ENCODE measurements at regions not wholly inside any gene's neighbourhood (a gene's known extent, or its start where the extent isn't known, plus 50 kb on each side); places are given as distances from the start of the nearest gene placed in this dataset.

DNA sequence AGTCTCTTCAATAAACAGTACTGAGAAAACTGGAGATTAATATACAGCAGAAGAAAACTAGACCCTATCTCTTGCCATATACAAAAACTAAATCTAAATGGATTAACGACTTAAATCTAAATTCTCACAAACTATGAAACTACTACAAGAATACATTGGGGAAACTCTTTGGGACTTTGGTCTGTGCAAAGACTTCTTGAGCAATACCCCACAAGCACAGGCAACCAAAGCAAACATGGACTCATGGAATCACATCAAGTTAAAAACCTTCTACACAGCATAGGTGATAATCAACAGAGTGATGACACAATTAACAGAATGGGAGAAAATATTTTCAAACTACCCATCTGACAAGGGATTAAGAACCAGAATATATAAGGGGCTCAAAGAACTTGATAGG is 848.2 kb upstream of the NRXN1 start:
- DNase-seq (ENCODE audit: low spot score): no peak
- Histone ChIP-seq H2BK5ac (ENCODE audit: low read length) (no peak overlapping the region), H3K4me1 (ENCODE audit: control insufficient read depth in 2 of 2, insufficient read depth in 1 of 2, low read depth in 1 of 2, low read length in 2 of 2) (no peaks in the 10 kb centered on the region), H3K27ac (replicated peaks; ENCODE audit: low read length) (no peak overlapping the region), H3K9me3 (replicated peaks in 1 of 2; ENCODE audit: control insufficient read depth in 2 of 2, insufficient read depth in 1 of 2, low read depth in 1 of 2, low read length in 2 of 2) (no peaks in the 10 kb centered on the region), H3K9ac (ENCODE audit: low read depth, low read length, poor library complexity) (no peak overlapping the region), H2AK5ac (ENCODE audit: low read depth, low read length) (no peak overlapping the region), H3K23ac (ENCODE audit: low read depth, low read length, poor library complexity) (no peak overlapping the region), H2AFZ (ENCODE audit: low read length) (no peak overlapping the region), H2BK12ac (ENCODE audit: low read length) (no peak overlapping the region), H4K8ac (ENCODE audit: low read depth, low read length) (no peak overlapping the region), H3K27me3 (ENCODE audit: control insufficient read depth in 3 of 3, insufficient read depth in 3 of 3, low read depth in 1 of 3, low read length in 3 of 3) (no peaks in the 10 kb centered on the region), H3K14ac (ENCODE audit: low read length) (no peak overlapping the region), H3K79me1 (ENCODE audit: low read depth, low read length) (no peaks in the 10 kb centered on the region), H3K4me3 (ENCODE audit: low read length in 2 of 2) (no peak overlapping the region), H3K4me2 (ENCODE audit: insufficient read depth, low read length, poor library complexity, severe bottlenecking) (no peak overlapping the region), H2BK120ac (ENCODE audit: low read depth, low read length) (no peak overlapping the region), H3K18ac (ENCODE audit: low read length) (no peak overlapping the region), H2BK15ac (ENCODE audit: low read length) (no peak overlapping the region), H3K4ac (ENCODE audit: low read length) (no peak overlapping the region), H4K91ac (ENCODE audit: low read depth, low read length, poor library complexity) (no peak overlapping the region), H3K36me3 (replicated peaks in 1 of 2; ENCODE audit: control insufficient read depth in 2 of 2, insufficient read depth in 2 of 2, low read length in 2 of 2) (no peaks in the 10 kb centered on the region)
- no CpG with 5 or more reads among the region's 1 CpG for WGBS, 2 donors (ENCODE audit: extremely low coverage in 2 of 2, insufficient read length in 2 of 2, insufficient replicate concordance in 1 of 2)

DNA sequence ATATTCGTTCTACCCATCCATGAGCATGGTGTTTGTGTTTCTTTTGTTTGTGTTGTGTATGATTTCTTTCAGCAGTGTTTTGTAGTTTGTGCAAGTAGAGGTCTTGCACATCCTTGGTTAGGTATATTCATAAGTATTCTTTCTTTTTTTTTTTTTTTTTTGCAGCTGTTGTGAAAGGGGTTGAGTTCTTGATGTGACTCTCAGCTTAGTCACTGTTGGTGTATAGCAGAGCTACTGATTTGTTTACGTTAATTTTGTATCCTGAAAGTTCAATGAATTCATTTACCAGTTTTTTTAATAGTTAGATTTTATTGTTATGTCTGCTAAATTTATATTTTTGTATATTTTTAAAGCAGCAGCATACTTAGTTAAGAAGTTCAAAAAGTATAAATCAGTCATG is 834.4 kb upstream of the NRXN1 start:
- no CpG with 5 or more reads among the region's 2 CpGs for WGBS, 2 donors (ENCODE audit: extremely low coverage in 2 of 2, insufficient read length in 2 of 2, insufficient replicate concordance in 1 of 2)
- no peak overlapping the region for H3K4me3 ChIP-seq (ENCODE audit: low read length in 2 of 2)
- no peak overlapping the region for H3K14ac ChIP-seq (ENCODE audit: low read length)
- H3K9ac ChIP-seq (ENCODE audit: low read depth, low read length, poor library complexity): no peak overlapping the region
- H3K9me3 ChIP-seq (replicated peaks in 1 of 2; ENCODE audit: control insufficient read depth in 2 of 2, insufficient read depth in 1 of 2, low read depth in 1 of 2, low read length in 2 of 2): no peaks in the 10 kb centered on the region
- no peaks in the 10 kb centered on the region for H3K36me3 ChIP-seq (replicated peaks in 1 of 2; ENCODE audit: control insufficient read depth in 2 of 2, insufficient read depth in 2 of 2, low read length in 2 of 2)
- no peak overlapping the region for H3K27ac ChIP-seq (replicated peaks; ENCODE audit: low read length)
- H4K8ac ChIP-seq (ENCODE audit: low read depth, low read length): no peak overlapping the region
- no peak overlapping the region for H3K4ac ChIP-seq (ENCODE audit: low read length)
- H2AFZ ChIP-seq (ENCODE audit: low read length): no peak overlapping the region
- H2BK5ac ChIP-seq (ENCODE audit: low read length): no peak overlapping the region
- H3K23ac ChIP-seq (ENCODE audit: low read depth, low read length, poor library complexity): no peak overlapping the region
- H3K27me3 ChIP-seq (ENCODE audit: control insufficient read depth in 3 of 3, insufficient read depth in 3 of 3, low read depth in 1 of 3, low read length in 3 of 3): no peaks in the 10 kb centered on the region
- no peaks in the 10 kb centered on the region for H3K4me1 ChIP-seq (ENCODE audit: control insufficient read depth in 2 of 2, insufficient read depth in 1 of 2, low read depth in 1 of 2, low read length in 2 of 2)
- DNase-seq (ENCODE audit: low spot score): no peak
- no peak overlapping the region for H2AK5ac ChIP-seq (ENCODE audit: low read depth, low read length)
- H2BK15ac ChIP-seq (ENCODE audit: low read length): no peak overlapping the region
- no peak overlapping the region for H2BK12ac ChIP-seq (ENCODE audit: low read length)
- H3K79me1 ChIP-seq (ENCODE audit: low read depth, low read length): no peaks in the 10 kb centered on the region
- H4K91ac ChIP-seq (ENCODE audit: low read depth, low read length, poor library complexity): no peak overlapping the region
- no peak overlapping the region for H3K4me2 ChIP-seq (ENCODE audit: insufficient read depth, low read length, poor library complexity, severe bottlenecking)
- H3K18ac ChIP-seq (ENCODE audit: low read length): no peak overlapping the region
- no peak overlapping the region for H2BK120ac ChIP-seq (ENCODE audit: low read depth, low read length)

DNA sequence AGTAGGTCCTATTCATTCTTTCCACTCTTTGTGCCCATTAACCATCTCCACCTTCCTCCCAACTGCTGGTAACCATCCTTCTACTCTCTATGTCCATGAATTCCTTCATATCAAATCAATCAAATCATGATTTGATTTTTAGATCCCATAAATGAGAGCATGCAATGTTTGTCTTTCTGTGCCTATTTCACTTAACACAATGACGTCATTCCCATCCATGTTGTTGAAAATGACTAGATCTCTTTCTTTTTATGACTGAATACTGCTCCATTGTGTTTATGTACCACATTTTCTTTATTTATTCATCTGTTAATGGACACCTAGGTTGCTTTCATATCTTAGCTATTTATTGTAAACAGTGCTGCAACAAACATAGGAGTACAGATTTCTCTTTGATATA is 827.3 kb upstream of the NRXN1 start:
- no CpG with 5 or more reads among the region's 1 CpG for WGBS, 2 donors (ENCODE audit: extremely low coverage in 2 of 2, insufficient read length in 2 of 2, insufficient replicate concordance in 1 of 2)

DNA sequence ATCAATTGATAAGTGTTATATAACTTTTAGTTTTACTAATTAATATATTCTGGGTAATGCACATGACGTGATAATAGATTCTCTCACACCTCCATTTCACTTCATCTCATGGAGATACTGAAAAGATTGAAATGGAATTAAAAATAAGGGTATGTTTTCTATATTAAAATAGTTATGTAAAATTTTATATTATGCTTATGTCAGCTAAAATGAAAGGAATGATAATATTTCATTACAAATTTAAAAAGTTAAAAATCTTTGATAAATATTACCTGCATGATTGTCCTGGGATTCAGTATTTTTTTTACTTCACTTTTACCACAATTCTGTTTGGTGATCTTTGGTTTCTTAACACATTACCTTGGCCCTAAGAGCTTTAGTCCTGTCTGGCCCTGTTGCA is 823.8 kb upstream of the NRXN1 start:
- Histone ChIP-seq H2BK12ac (ENCODE audit: low read length) (no peak overlapping the region), H3K18ac (ENCODE audit: low read length) (no peak overlapping the region), H3K4ac (ENCODE audit: low read length) (no peak overlapping the region), H3K36me3 (replicated peaks in 1 of 2; ENCODE audit: control insufficient read depth in 2 of 2, insufficient read depth in 2 of 2, low read length in 2 of 2) (no peaks in the 10 kb centered on the region), H2AK5ac (ENCODE audit: low read depth, low read length) (no peak overlapping the region), H3K4me3 (ENCODE audit: low read length in 2 of 2) (no peak overlapping the region), H3K9me3 (replicated peaks in 1 of 2; ENCODE audit: control insufficient read depth in 2 of 2, insufficient read depth in 1 of 2, low read depth in 1 of 2, low read length in 2 of 2) (no peaks in the 10 kb centered on the region), H2BK15ac (ENCODE audit: low read length) (no peak overlapping the region), H4K8ac (ENCODE audit: low read depth, low read length) (no peak overlapping the region), H3K9ac (ENCODE audit: low read depth, low read length, poor library complexity) (no peak overlapping the region), H2AFZ (ENCODE audit: low read length) (no peak overlapping the region), H2BK5ac (ENCODE audit: low read length) (no peak overlapping the region), H3K14ac (ENCODE audit: low read length) (no peak overlapping the region), H4K91ac (ENCODE audit: low read depth, low read length, poor library complexity) (no peak overlapping the region), H3K79me1 (ENCODE audit: low read depth, low read length) (no peaks in the 10 kb centered on the region), H2BK120ac (ENCODE audit: low read depth, low read length) (no peak overlapping the region), H3K23ac (ENCODE audit: low read depth, low read length, poor library complexity) (no peak overlapping the region), H3K27ac (replicated peaks; ENCODE audit: low read length) (no peak overlapping the region), H3K27me3 (ENCODE audit: control insufficient read depth in 3 of 3, insufficient read depth in 3 of 3, low read depth in 1 of 3, low read length in 3 of 3) (no peaks in the 10 kb centered on the region), H3K4me1 (ENCODE audit: control insufficient read depth in 2 of 2, insufficient read depth in 1 of 2, low read depth in 1 of 2, low read length in 2 of 2) (no peaks in the 10 kb centered on the region), H3K4me2 (ENCODE audit: insufficient read depth, low read length, poor library complexity, severe bottlenecking) (no peak overlapping the region)
- no CpG with 5 or more reads among the region's 1 CpG for WGBS, 2 donors (ENCODE audit: extremely low coverage in 2 of 2, insufficient read length in 2 of 2, insufficient replicate concordance in 1 of 2)
- DNase-seq (ENCODE audit: low spot score): no peak

More for the DNA sequence above, 827.3 kb upstream of the NRXN1 start:
- H3K4me3 ChIP-seq (ENCODE audit: low read length in 2 of 2): no peak overlapping the region
- no peak for DNase-seq (ENCODE audit: low spot score)
- H2BK12ac ChIP-seq (ENCODE audit: low read length): no peak overlapping the region
- no peak overlapping the region for H3K9ac ChIP-seq (ENCODE audit: low read depth, low read length, poor library complexity)
- no peaks in the 10 kb centered on the region for H3K4me1 ChIP-seq (ENCODE audit: control insufficient read depth in 2 of 2, insufficient read depth in 1 of 2, low read depth in 1 of 2, low read length in 2 of 2)
- no peak overlapping the region for H2BK5ac ChIP-seq (ENCODE audit: low read length)
- H3K23ac ChIP-seq (ENCODE audit: low read depth, low read length, poor library complexity): no peak overlapping the region
- H2BK15ac ChIP-seq (ENCODE audit: low read length): no peak overlapping the region
- H3K4me2 ChIP-seq (ENCODE audit: insufficient read depth, low read length, poor library complexity, severe bottlenecking): no peak overlapping the region
- no peak overlapping the region for H2AFZ ChIP-seq (ENCODE audit: low read length)
- H3K79me1 ChIP-seq (ENCODE audit: low read depth, low read length): no peaks in the 10 kb centered on the region
- no peaks in the 10 kb centered on the region for H3K9me3 ChIP-seq (replicated peaks in 1 of 2; ENCODE audit: control insufficient read depth in 2 of 2, insufficient read depth in 1 of 2, low read depth in 1 of 2, low read length in 2 of 2)
- H3K4ac ChIP-seq (ENCODE audit: low read length): no peak overlapping the region
- no peak overlapping the region for H3K14ac ChIP-seq (ENCODE audit: low read length)
- H2AK5ac ChIP-seq (ENCODE audit: low read depth, low read length): no peak overlapping the region
- H2BK120ac ChIP-seq (ENCODE audit: low read depth, low read length): no peak overlapping the region
- H3K27me3 ChIP-seq (ENCODE audit: control insufficient read depth in 3 of 3, insufficient read depth in 3 of 3, low read depth in 1 of 3, low read length in 3 of 3): no peaks in the 10 kb centered on the region
- H4K8ac ChIP-seq (ENCODE audit: low read depth, low read length): no peak overlapping the region
- no peak overlapping the region for H4K91ac ChIP-seq (ENCODE audit: low read depth, low read length, poor library complexity)
- no peak overlapping the region for H3K27ac ChIP-seq (replicated peaks; ENCODE audit: low read length)
- H3K36me3 ChIP-seq (replicated peaks in 1 of 2; ENCODE audit: control insufficient read depth in 2 of 2, insufficient read depth in 2 of 2, low read length in 2 of 2): no peaks in the 10 kb centered on the region
- no peak overlapping the region for H3K18ac ChIP-seq (ENCODE audit: low read length)

All from neuronal stem cell (in vitro differentiated cells).